Stomach (tissue), 4 donors: ENCODE measurements at regions not wholly inside any gene's neighbourhood (a gene's known extent, or its start where the extent isn't known, plus 50 kb on each side); places are given as distances from the start of the nearest gene placed in this dataset.

Experiments
- EP300 ChIP-seq: sonication (generic); formaldehyde crosslinking; IDR thresholded peaks from one replicate; pipeline ENCODE4 v1.6.1; 2017; ENCODE audit warnings: antibody characterized with exemption
- POLR2A ChIP-seq, 4 donors: fragments of 450-650 bp; IDR thresholded peaks; one replicate each; pipeline ENCODE4 v1.6.1; 2016; ENCODE audit warnings: antibody characterized with exemption in 4 of 4, control low read depth in 2 of 4, mild to moderate bottlenecking in 1 of 4, moderate library complexity in 1 of 4
- POLR2AphosphoS5 ChIP-seq, 3 donors: sonication (generic); formaldehyde crosslinking; IDR thresholded peaks; one replicate each; pipeline ENCODE4 v1.6.1; 2016; ENCODE audit warnings: antibody characterized with exemption in 3 of 3
- TF ChIP-seq, protein P1 (sequence below), 7 experiments: fragments of 450-650 bp in 4 of 7; fragments of 200-600 bp in 3 of 7; sonication (generic) in 3 of 7; IDR thresholded peaks; one replicate each; pipeline ENCODE4 v1.5.1; 2016 to 2019; ENCODE audit warnings: antibody characterized with exemption in 7 of 7, control low read depth in 2 of 7, mild to moderate bottlenecking in 1 of 7

- TF ChIP-seq, protein P1, sequence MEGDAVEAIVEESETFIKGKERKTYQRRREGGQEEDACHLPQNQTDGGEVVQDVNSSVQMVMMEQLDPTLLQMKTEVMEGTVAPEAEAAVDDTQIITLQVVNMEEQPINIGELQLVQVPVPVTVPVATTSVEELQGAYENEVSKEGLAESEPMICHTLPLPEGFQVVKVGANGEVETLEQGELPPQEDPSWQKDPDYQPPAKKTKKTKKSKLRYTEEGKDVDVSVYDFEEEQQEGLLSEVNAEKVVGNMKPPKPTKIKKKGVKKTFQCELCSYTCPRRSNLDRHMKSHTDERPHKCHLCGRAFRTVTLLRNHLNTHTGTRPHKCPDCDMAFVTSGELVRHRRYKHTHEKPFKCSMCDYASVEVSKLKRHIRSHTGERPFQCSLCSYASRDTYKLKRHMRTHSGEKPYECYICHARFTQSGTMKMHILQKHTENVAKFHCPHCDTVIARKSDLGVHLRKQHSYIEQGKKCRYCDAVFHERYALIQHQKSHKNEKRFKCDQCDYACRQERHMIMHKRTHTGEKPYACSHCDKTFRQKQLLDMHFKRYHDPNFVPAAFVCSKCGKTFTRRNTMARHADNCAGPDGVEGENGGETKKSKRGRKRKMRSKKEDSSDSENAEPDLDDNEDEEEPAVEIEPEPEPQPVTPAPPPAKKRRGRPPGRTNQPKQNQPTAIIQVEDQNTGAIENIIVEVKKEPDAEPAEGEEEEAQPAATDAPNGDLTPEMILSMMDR (IDR thresholded peaks at IDR 0.05) = no peak
- TF ChIP-seq POLR2AphosphoS5 (IDR thresholded peaks at IDR 0.05) = no peak
- no peak for TF ChIP-seq POLR2A (IDR thresholded peaks at IDR 0.05)
- no peak for TF ChIP-seq EP300
These were observed 133.8 kb upstream of the GMNC start for GRCh38 chr3:190996181-190996775.
